ENCODE measurements at regions not wholly inside any gene's neighbourhood (a gene's known extent, or its start where the extent isn't known, plus 50 kb on each side); places are given as distances from the start of the nearest gene placed in this dataset.

GRCh38 chr4:97104666-97105065 lies 1038.6 kb downstream of the STPG2 start:
- TF ChIP-seq CTCF (conservative IDR thresholded peaks at IDR 0.05): no peak
- TF ChIP-seq ZFX (IDR thresholded peaks at IDR 0.05): no peak
